ENCODE measurements at regions not wholly inside any gene's neighbourhood (a gene's known extent, or its start where the extent isn't known, plus 50 kb on each side); places are given as distances from the start of the nearest gene placed in this dataset.

DNA sequence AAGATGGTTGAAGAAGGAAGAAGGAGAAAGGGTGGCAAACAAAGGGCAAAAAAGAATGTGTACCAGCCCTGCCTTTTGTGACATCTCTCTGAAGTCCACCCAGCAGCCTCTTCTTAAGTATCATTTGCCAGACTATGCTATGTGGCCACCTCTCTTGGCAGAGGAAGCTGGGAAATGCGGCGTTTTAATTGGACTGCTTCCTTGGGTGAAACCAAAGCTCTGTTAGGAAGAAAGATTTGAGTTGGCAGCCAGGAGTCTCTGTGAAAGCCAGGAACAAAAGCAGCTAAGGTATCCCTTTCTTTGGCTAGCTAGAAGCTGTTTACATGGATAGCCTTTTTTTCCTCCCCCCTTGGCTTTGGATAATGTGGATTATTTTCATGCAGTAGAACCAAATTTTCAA is 67.5 kb upstream of the GTSF1L start:
- H3K27me3 ChIP-seq (ENCODE audit: control insufficient read depth in 1 of 2, insufficient read depth in 2 of 2, low read length in 2 of 2), result no peaks in the 10 kb centered on the region
- peaks cover 12% of the 10 kb centered on the region for H3K4me1 Mint-ChIP-seq (ENCODE audit: low read depth)
- peaks cover 4% of the 10 kb centered on the region for H3K27me3 Mint-ChIP-seq
- DNase-seq (no peak), ATAC-seq (ENCODE audit: poor library complexity) (no peak)
- H3K27ac Mint-ChIP-seq, result no peak overlapping the region
- H3K9me3 ChIP-seq (ENCODE audit: control insufficient read depth in 1 of 2, insufficient read depth in 1 of 2, low read length in 2 of 2), result no peaks in the 10 kb centered on the region
- H3K27ac ChIP-seq (ENCODE audit: low read depth in 1 of 2, low read length in 2 of 2), result no peak overlapping the region
- no peak overlapping the region for H3K4me3 ChIP-seq (ENCODE audit: low read length)
- peaks cover 7% of the 10 kb centered on the region for H3K9me3 Mint-ChIP-seq
- no peaks in the 10 kb centered on the region for H3K36me3 ChIP-seq (ENCODE audit: insufficient read depth, low read length)
- TF ChIP-seq, protein P1, sequence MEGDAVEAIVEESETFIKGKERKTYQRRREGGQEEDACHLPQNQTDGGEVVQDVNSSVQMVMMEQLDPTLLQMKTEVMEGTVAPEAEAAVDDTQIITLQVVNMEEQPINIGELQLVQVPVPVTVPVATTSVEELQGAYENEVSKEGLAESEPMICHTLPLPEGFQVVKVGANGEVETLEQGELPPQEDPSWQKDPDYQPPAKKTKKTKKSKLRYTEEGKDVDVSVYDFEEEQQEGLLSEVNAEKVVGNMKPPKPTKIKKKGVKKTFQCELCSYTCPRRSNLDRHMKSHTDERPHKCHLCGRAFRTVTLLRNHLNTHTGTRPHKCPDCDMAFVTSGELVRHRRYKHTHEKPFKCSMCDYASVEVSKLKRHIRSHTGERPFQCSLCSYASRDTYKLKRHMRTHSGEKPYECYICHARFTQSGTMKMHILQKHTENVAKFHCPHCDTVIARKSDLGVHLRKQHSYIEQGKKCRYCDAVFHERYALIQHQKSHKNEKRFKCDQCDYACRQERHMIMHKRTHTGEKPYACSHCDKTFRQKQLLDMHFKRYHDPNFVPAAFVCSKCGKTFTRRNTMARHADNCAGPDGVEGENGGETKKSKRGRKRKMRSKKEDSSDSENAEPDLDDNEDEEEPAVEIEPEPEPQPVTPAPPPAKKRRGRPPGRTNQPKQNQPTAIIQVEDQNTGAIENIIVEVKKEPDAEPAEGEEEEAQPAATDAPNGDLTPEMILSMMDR (IDR thresholded peaks at IDR 0.05), result no peak
- intact Hi-C loops (cut with DNase I, micrococcal nuclease), result no loop called here
- CTCF ChIA-PET, result interaction anchor here (1.0 kb wide), 1 partner anchor 24 kb away, joined by 3 read pairs; no protein-coding TSS in a partner anchor
- H3K4me3 Mint-ChIP-seq, result no peak overlapping the region
- POLR2A ChIA-PET, result no interaction called here
- peaks cover 3% of the 10 kb centered on the region for H3K4me1 ChIP-seq (ENCODE audit: insufficient read depth, low read length)
- no peaks in the 10 kb centered on the region for H3K36me3 Mint-ChIP-seq (ENCODE audit: low read depth)

DNA sequence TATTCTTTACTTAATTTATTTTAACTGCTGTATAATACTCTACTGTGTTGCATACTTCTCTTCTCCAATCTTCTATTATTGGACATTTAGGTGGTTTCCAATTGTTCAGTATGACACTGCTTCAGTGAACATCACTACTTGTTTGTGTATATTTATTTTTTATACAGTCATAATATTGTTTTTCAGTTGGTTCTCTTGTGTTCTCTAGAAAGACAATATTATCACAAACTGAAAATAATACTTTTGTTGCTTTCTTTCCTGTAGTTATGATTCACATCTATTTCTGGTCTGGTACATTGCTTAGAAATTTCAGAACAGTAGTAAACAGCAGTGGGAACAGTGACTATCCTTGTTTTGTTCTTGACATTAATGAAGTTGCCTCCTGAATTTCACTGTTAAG is 62.8 kb upstream of the GTSF1L start:
- H3K27me3 ChIP-seq (ENCODE audit: control insufficient read depth in 1 of 2, insufficient read depth in 2 of 2, low read length in 2 of 2), result no peaks in the 10 kb centered on the region
- no peak overlapping the region for H3K4me3 ChIP-seq (ENCODE audit: low read length)
- TF ChIP-seq, protein P1 (IDR thresholded peaks at IDR 0.05), result no peak
- intact Hi-C loops (cut with DNase I, micrococcal nuclease), result no loop called here
- POLR2A ChIA-PET, result no interaction called here
- Mint-ChIP-seq H3K4me1 (ENCODE audit: low read depth) (peaks cover 7% of the 10 kb centered on the region), H3K4me3 (no peak overlapping the region), H3K36me3 (ENCODE audit: low read depth) (no peaks in the 10 kb centered on the region), H3K27ac (no peak overlapping the region), H3K9me3 (peaks cover 7% of the 10 kb centered on the region), H3K27me3 (peaks cover 4% of the 10 kb centered on the region)
- no peaks in the 10 kb centered on the region for H3K36me3 ChIP-seq (ENCODE audit: insufficient read depth, low read length)
- ATAC-seq (ENCODE audit: poor library complexity), result no peak
- H3K4me1 ChIP-seq (ENCODE audit: insufficient read depth, low read length), result no peaks in the 10 kb centered on the region
- CTCF ChIA-PET, result no interaction called here
- H3K27ac ChIP-seq (ENCODE audit: low read depth in 1 of 2, low read length in 2 of 2), result no peak overlapping the region
- no peaks in the 10 kb centered on the region for H3K9me3 ChIP-seq (ENCODE audit: control insufficient read depth in 1 of 2, insufficient read depth in 1 of 2, low read length in 2 of 2)
- no peak for DNase-seq

DNA sequence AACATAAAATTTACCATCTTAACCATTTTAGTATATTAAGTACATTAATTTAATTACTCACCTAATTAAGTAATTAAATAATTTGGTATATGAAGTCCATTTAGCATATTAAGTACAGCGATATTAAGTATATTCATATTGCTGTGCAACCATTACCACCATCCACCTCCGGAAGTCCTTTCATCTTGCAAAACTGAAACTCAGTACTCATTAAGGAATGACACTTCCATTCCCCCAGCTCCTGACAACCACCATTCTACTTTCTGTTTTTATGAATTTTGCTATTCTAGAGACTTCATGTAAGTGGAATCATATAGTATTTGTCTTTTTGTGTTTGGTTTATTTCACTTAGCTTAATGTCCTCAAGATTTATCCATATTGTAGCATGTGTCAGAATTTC is 61.1 kb upstream of the GTSF1L start:
- ChIA-PET POLR2A (no interaction called here), CTCF (no interaction called here)
- Histone ChIP-seq H3K4me3 (ENCODE audit: low read length) (no peak overlapping the region), H3K4me1 (ENCODE audit: insufficient read depth, low read length) (no peaks in the 10 kb centered on the region), H3K36me3 (ENCODE audit: insufficient read depth, low read length) (no peaks in the 10 kb centered on the region), H3K27me3 (ENCODE audit: control insufficient read depth in 1 of 2, insufficient read depth in 2 of 2, low read length in 2 of 2) (no peaks in the 10 kb centered on the region), H3K9me3 (ENCODE audit: control insufficient read depth in 1 of 2, insufficient read depth in 1 of 2, low read length in 2 of 2) (no peaks in the 10 kb centered on the region), H3K27ac (ENCODE audit: low read depth in 1 of 2, low read length in 2 of 2) (no peak overlapping the region)
- DNase-seq, result peak in 2 of 14 experiments; percentile 5 to 10
- intact Hi-C loops (cut with DNase I, micrococcal nuclease), result no loop called here
- peaks cover 7% of the 10 kb centered on the region for H3K9me3 Mint-ChIP-seq
- H3K4me1 Mint-ChIP-seq (ENCODE audit: low read depth), result peaks cover 7% of the 10 kb centered on the region
- H3K27me3 Mint-ChIP-seq, result peaks cover 4% of the 10 kb centered on the region
- H3K36me3 Mint-ChIP-seq (ENCODE audit: low read depth), result no peaks in the 10 kb centered on the region
- no peak overlapping the region for H3K27ac Mint-ChIP-seq
- TF ChIP-seq, protein P1 (IDR thresholded peaks at IDR 0.05), result no peak
- ATAC-seq (ENCODE audit: poor library complexity), result no peak
- no peak overlapping the region for H3K4me3 Mint-ChIP-seq
